Small intestine (tissue), 7 donors: ENCODE measurements at regions not wholly inside any gene's neighbourhood (a gene's known extent, or its start where the extent isn't known, plus 50 kb on each side); places are given as distances from the start of the nearest gene placed in this dataset.

ENCODE experiments used
- DNase-seq, 2 donors: peaks; one replicate each; pipeline versions ENCODE4 v3.0.0 to v3.0.0-alpha.2; 2013
- FAIRE-seq: peaks from 2 replicates; lab custom pipeline; 2012; peaks lifted over from hg19 to GRCh38; lab: Jason Lieb, UNC
- H3K27ac ChIP-seq, 3 donors: one replicate each; pipeline ENCODE4 v1.5.1; 2013; ENCODE audit warnings: low read length in 2 of 3, mild to moderate bottlenecking in 2 of 3, control low read depth in 1 of 3, inconsistent platforms in 1 of 3, low read depth in 1 of 3, moderate library complexity in 1 of 3
- H3K27me3 ChIP-seq, 3 donors: one replicate each; pipeline ENCODE4 v1.6.1; 2013; ENCODE audit warnings: low read length in 3 of 3, inconsistent platforms in 1 of 3; ENCODE audit not compliant: control insufficient read depth in 3 of 3, insufficient read depth in 3 of 3
- H3K36me3 ChIP-seq, 3 donors: one replicate each; pipeline ENCODE4 v1.6.1; 2013; ENCODE audit warnings: low read length in 3 of 3, inconsistent platforms in 1 of 3, low read depth in 1 of 3, mild to moderate bottlenecking in 1 of 3, moderate library complexity in 1 of 3; ENCODE audit not compliant: control insufficient read depth in 3 of 3, insufficient read depth in 2 of 3
- H3K4me1 ChIP-seq, 3 donors: one replicate each; pipeline ENCODE4 v1.6.1; 2013; ENCODE audit warnings: low read length in 2 of 3, inconsistent platforms in 1 of 3, low read depth in 1 of 3, mild to moderate bottlenecking in 1 of 3, moderate library complexity in 1 of 3; ENCODE audit not compliant: control insufficient read depth in 3 of 3, insufficient read depth in 2 of 3
- H3K4me3 ChIP-seq, 3 donors: one replicate each; pipeline ENCODE4 v1.5.1; 2013; ENCODE audit warnings: low read length in 3 of 3, control low read depth in 1 of 3, inconsistent platforms in 1 of 3, low read depth in 1 of 3, mild to moderate bottlenecking in 1 of 3, moderate library complexity in 1 of 3
- H3K9me3 ChIP-seq, 2 donors: one replicate each; pipeline ENCODE4 v1.6.1; 2013; ENCODE audit warnings: low read depth in 1 of 2, low read length in 1 of 2; ENCODE audit not compliant: control insufficient read depth in 2 of 2, insufficient read depth in 1 of 2
- WGBS, 3 donors: extraction: QIAGEN DNeasy Blood & Tissue Kit; methylation state at CpG; one replicate each; pipeline ENCODE4 v1.1.7; 2013; 5-methylcytosine and 5-hydroxymethylcytosine counted together
- donor health status: healthy with polysubstance abuse.
- donor health status: control.
- donor health status: control.
- donor health status: Bipolar disorder and iron deficiency.
- donor health status: healthy.

DNA sequence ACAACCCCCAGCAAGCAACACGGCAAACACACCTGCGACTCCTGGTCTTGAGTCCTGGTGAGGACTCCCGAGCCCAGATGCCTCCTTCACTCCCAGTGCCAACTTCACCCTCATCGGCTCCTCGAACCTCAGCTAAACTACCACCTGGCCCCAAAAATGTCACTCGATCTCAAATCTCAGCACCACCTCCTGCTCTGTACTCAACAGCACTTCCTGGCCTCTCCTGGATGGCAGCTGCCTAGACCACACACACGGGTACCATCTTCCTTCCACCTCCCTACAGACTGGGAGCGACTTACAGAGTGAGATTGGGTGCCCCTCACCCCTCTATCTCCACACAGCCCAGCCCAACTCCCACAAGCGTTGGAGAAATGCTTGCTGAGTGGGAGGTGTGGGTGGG is 123.9 kb upstream of the MGMT start:
- no peak overlapping the region for H3K4me3 ChIP-seq
- FAIRE-seq (no peak), DNase-seq (no peak)
- no peak overlapping the region for H3K27ac ChIP-seq
- no peaks in the 10 kb centered on the region for H3K9me3 ChIP-seq
- no peaks in the 10 kb centered on the region for H3K36me3 ChIP-seq
- H3K27me3 ChIP-seq, result peaks cover 0 to 3% (median 0%) of the 10 kb centered on the region in 3 donors
- no peaks in the 10 kb centered on the region for H3K4me1 ChIP-seq
- WGBS, 3 donors, result 76 to 85% (median 80%) methylated on average over 8 to 9 of the region's 9 CpGs

DNA sequence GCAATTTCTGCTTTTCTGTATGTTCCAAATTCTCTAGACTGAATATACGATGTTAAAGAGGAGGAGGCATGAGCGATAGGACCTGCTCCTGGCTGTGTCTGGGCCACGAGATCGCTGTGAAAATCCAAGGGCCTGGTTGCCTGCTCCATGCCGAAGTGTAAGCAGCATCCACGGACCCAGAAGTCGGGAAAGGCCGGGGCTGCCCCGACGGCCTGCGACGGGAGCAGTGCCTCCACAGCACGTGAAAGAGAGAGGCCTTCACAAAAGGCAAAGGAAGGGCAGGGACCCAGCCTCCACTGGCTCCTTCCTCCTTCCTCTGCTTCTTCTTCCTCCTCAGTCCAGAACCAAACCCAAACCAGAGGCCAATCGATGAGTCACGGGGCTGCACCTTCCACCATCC is 122.9 kb upstream of the MGMT start:
- peaks cover 0 to 3% (median 0%) of the 10 kb centered on the region in 3 donors for H3K27me3 ChIP-seq
- H3K36me3 ChIP-seq, result no peaks in the 10 kb centered on the region
- no peak overlapping the region for H3K4me3 ChIP-seq
- DNase-seq, result no peak
- H3K4me1 ChIP-seq, result no peaks in the 10 kb centered on the region
- H3K9me3 ChIP-seq, result no peaks in the 10 kb centered on the region
- WGBS, 3 donors, result 86 to 92% (median 91%) methylated on average over 15 of the region's 15 CpGs
- H3K27ac ChIP-seq, result no peak overlapping the region
- no peak for FAIRE-seq

DNA sequence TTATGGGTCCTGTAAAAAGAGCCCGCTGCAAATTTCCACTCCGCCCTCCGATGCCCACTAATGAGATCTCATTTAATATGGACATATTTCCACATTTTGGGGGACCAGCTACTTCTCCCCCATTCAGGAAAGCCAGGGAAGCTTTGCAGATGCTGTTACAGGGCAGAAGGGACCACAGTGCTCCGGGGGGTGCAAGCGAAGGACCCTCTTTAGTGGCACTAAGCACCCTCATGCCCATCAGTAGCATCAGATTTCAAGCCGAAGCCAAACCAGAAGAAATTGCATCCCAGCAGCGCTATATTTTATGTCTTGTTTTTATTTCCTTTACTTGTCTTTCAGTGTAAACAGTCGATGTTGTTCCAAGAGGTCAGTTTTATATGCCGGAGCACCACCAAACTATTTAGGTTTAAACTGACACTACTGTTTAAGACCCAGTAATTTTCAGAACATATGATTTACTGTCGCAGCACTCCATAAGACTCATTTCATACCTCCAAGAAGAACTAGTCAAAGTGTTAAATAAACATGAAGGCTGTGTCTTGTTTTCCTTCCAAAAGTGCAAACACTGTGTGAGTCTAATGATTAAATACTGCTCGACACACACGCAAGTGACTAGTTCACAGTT is 122.2 kb upstream of the MGMT start:
- H3K4me3 ChIP-seq, result no peak overlapping the region
- H3K27ac ChIP-seq, result no peak overlapping the region
- no peaks in the 10 kb centered on the region for H3K4me1 ChIP-seq
- H3K36me3 ChIP-seq, result no peaks in the 10 kb centered on the region
- no peaks in the 10 kb centered on the region for H3K9me3 ChIP-seq
- WGBS, 3 donors, result 71 to 75% (median 74%) methylated on average over 12 of the region's 12 CpGs
- DNase-seq (no peak), FAIRE-seq (no peak)
- H3K27me3 ChIP-seq, result peaks cover 0 to 3% (median 0%) of the 10 kb centered on the region in 3 donors

DNA sequence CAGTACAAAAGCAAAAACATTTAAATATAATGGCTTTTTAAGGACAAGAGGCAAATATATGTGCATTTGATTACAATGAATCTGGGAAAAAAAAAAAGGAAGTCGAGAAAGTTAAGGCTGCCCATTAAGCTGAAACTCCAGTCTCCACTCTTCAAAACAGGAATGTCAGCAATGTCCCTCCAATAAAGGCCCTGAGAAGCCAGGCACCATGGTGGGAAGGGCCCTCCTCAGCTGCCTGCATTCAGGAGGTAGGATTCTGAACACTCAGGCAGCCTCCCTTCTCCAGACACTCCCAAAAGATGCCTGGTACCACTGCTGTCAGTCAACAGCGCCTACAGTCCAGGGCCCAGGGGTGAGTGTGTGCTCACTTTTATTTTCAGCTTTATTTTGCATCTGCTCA is 121.3 kb upstream of the MGMT start:
- DNase-seq (no peak), FAIRE-seq (no peak)
- Histone ChIP-seq H3K9me3 (no peaks in the 10 kb centered on the region), H3K27ac (no peak overlapping the region), H3K4me1 (no peaks in the 10 kb centered on the region), H3K27me3 (peaks cover 0 to 3% (median 0%) of the 10 kb centered on the region in 3 donors), H3K4me3 (no peak overlapping the region), H3K36me3 (no peaks in the 10 kb centered on the region)
- 68 to 79% (median 70%) methylated on average over 2 of the region's 2 CpGs for WGBS, 3 donors

DNA sequence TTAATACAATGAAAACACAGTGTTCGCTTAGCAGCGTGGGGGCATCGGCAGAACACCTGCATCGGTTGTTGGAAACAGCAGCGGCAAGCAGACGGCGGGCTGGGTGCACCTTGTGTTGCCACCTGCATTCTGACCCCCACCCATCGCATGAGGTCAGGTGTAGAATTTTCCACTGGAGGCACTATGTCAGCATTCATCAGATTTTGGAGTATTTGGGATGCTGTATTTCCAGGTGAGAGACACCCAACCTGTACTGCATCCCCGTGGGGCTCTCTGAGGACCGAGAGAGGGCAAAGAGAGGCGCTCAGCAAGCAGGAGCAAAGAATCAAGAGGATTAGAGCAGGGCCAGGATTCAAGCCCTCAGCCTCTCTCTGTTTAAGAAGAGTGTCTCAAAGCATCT is 116.4 kb upstream of the MGMT start:
- 78 to 85% (median 79%) methylated on average over 11 of the region's 11 CpGs for WGBS, 3 donors
- H3K4me1 ChIP-seq, result no peaks in the 10 kb centered on the region
- H3K9me3 ChIP-seq, result peaks cover 0 to 2% of the 10 kb centered on the region in 2 donors
- FAIRE-seq, result no peak
- H3K4me3 ChIP-seq, result no peak overlapping the region
- H3K27me3 ChIP-seq, result peaks cover 0 to 3% (median 0%) of the 10 kb centered on the region in 3 donors
- no peak overlapping the region for H3K27ac ChIP-seq
- DNase-seq, result no peak
- no peaks in the 10 kb centered on the region for H3K36me3 ChIP-seq

DNA sequence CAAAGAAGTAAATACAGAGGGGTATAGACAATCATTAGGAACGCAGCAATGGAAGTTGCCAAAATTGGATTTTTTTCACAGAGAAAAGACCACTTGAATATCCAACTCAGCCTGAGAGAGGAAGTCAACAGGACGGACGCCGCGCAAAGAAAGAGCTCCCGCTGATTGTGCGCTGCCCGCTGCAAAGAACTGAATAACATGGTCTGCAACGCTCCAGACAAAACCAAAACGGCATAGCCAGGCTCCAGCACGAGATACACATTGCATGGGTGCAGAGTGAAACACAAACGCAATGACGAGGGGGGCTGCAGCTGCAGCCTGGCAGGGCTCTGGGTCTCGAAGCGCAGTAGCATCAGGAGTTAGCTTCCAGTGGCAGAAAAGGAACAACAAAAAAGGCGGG is 113.9 kb upstream of the MGMT start:
- Histone ChIP-seq H3K4me1 (no peaks in the 10 kb centered on the region), H3K27ac (no peak overlapping the region), H3K9me3 (peaks cover 0 to 10% of the 10 kb centered on the region in 2 donors), H3K36me3 (no peaks in the 10 kb centered on the region), H3K27me3 (no peaks in the 10 kb centered on the region), H3K4me3 (no peak overlapping the region)
- DNase-seq (no peak), FAIRE-seq (no peak)
- WGBS, 3 donors, result 90 to 91% (median 90%) methylated on average over 16 of the region's 16 CpGs

DNA sequence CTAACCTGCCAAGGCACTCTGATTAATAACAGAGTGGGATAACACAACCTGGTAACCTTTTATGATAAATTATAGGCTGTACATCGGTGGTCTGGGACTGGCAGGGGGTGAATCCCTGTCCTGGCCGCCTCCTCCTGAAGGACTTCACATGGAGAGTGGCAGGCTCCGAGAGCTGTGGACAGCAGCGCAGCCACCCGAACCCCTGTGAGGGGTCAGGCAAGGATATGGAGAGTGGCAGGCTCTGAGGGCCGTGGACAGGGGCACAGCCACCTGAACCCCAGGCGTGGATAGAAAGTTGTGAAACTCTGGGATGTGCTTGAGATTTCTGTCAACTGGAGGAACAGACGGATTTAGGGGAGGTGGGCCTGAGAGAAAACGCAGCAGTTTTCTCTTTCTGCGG is 107.0 kb upstream of the MGMT start:
- DNase-seq (no peak), FAIRE-seq (no peak)
- 79 to 87% (median 82%) methylated on average over 10 of the region's 10 CpGs for WGBS, 3 donors
- no peaks in the 10 kb centered on the region for H3K4me1 ChIP-seq
- peaks cover 0 to 10% of the 10 kb centered on the region in 2 donors for H3K9me3 ChIP-seq
- H3K36me3 ChIP-seq, result no peaks in the 10 kb centered on the region
- H3K4me3 ChIP-seq, result no peak overlapping the region
- no peaks in the 10 kb centered on the region for H3K27me3 ChIP-seq
- no peak overlapping the region for H3K27ac ChIP-seq

DNA sequence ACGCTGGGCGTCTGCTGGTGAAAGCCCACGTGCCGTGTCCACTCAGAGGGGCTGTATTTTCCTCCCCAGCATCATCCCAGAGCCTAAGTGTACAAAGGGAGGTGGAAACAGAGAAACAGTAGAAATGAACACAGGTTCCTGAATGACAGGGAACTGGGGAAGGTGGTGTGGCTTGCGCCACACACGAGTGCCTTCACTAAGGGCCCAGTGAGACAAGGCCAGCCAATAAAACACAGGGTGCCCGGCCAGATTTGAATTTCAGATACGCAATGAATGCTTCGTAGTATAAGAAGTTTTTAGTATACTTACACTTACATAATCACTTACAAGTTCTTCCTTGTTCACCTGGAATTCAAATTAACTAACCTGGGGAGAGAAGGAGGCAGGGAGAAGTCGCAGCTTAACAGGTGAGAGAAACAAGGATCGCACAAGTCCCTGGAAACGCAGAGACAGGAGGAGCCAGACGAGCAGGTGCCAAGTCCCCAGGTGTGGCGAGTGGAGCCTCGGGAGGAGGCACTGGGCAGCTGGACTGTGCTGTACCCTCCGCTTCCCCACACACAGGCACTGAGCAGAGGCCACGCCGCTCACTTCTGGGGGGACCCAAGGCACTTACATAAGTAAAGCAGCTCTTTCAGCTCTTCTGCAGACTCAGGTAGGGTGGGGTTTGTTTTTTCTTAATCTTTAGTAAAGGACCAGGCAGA is 105.2 kb upstream of the MGMT start:
- no peak for FAIRE-seq
- Histone ChIP-seq H3K9me3 (peaks cover 0 to 2% of the 10 kb centered on the region in 2 donors), H3K36me3 (no peaks in the 10 kb centered on the region), H3K27me3 (no peaks in the 10 kb centered on the region), H3K4me3 (no peak overlapping the region), H3K27ac (no peak overlapping the region), H3K4me1 (no peaks in the 10 kb centered on the region)
- 69 to 84% (median 80%) methylated on average over 18 of the region's 18 CpGs for WGBS, 3 donors
- DNase-seq, result no peak
